Liver (tissue), 3 donors: ENCODE measurements at regions not wholly inside any gene's neighbourhood (a gene's known extent, or its start where the extent isn't known, plus 50 kb on each side); places are given as distances from the start of the nearest gene placed in this dataset.

Source experiments
- CTCF ChIP-seq: fragments of 150-350 bp; IDR thresholded peaks from 2 replicates; pipeline ENCODE4 v1.5.1; 2017; ENCODE audit warnings: improper control_type of control experiment, low read depth, low read length; ENCODE audit not compliant: missing input control
- HNF4G ChIP-seq: IDR thresholded peaks from 2 replicates; pipeline ENCODE4 v1.6.1; 2016; ENCODE audit warnings: antibody characterized with exemption
- JUND ChIP-seq, 2 donors: IDR thresholded peaks; 2 replicates each; pipeline ENCODE4 v1.6.1; 2016; ENCODE audit warnings: antibody characterized with exemption in 2 of 2
- MAX ChIP-seq: IDR thresholded peaks from 2 replicates; pipeline ENCODE4 v1.6.1; 2016; ENCODE audit warnings: antibody characterized with exemption
- NR2F2 ChIP-seq: IDR thresholded peaks from 2 replicates; pipeline ENCODE4 v1.6.1; 2016; ENCODE audit warnings: antibody characterized with exemption
- REST ChIP-seq: IDR thresholded peaks from 2 replicates; pipeline ENCODE4 v1.6.1; 2016; ENCODE audit warnings: antibody characterized with exemption, mild to moderate bottlenecking
- RXRA ChIP-seq, 2 donors: IDR thresholded peaks; 2 replicates each; pipeline ENCODE4 v1.6.1; 2017 to 2018; ENCODE audit warnings: antibody characterized with exemption in 2 of 2, mild to moderate bottlenecking in 1 of 2
- SP1 ChIP-seq: IDR thresholded peaks from 2 replicates; pipeline ENCODE4 v1.6.1; 2018; ENCODE audit warnings: antibody characterized with exemption, mild to moderate bottlenecking
- TAF1 ChIP-seq: conservative IDR thresholded peaks from 2 replicates; pipeline ENCODE4 v1.6.1; 2016; ENCODE audit warnings: antibody characterized with exemption, mild to moderate bottlenecking
- YY1 ChIP-seq: IDR thresholded peaks from 2 replicates; pipeline ENCODE4 v1.6.1; 2016; ENCODE audit warnings: antibody characterized with exemption, mild to moderate bottlenecking
- TF ChIP-seq, protein P1 (sequence below): IDR thresholded peaks from 2 replicates; pipeline ENCODE4 v1.6.1; 2016; ENCODE audit warnings: antibody characterized with exemption
- TF ChIP-seq, protein P2 (sequence below): IDR thresholded peaks from 2 replicates; pipeline ENCODE4 v1.6.1; 2016; ENCODE audit warnings: antibody characterized with exemption
- donor health status: healthy.
- donor health status: healthy.

DNA sequence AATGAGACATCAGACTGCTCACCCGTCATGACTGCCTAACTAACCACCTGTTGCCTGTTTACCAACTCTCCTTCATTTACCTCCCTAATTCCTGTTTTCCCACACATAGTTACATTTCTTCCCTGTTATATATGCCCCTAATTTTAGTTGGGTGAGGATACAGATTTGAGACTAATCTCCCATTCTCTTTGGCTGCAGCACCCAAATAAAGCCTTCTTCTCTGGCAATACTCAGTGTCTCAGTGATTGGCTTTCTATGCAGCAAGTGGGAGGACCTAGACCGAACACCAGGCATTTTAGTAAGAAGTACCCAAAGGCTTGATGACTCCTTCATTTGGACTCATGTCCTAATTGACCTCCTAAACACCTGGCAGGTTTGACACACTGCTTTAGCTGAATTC lies 147.2 kb downstream of the TRIB2 start:
- no peak for TF ChIP-seq CTCF
- TF ChIP-seq, protein P1, sequence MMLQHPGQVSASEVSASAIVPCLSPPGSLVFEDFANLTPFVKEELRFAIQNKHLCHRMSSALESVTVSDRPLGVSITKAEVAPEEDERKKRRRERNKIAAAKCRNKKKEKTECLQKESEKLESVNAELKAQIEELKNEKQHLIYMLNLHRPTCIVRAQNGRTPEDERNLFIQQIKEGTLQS: no peak
- no peak for TF ChIP-seq REST
- TF ChIP-seq NR2F2: no peak
- no peak for TF ChIP-seq MAX
- TF ChIP-seq JUND (IDR thresholded peaks at IDR 0.05): no peak
- TF ChIP-seq, protein P2, sequence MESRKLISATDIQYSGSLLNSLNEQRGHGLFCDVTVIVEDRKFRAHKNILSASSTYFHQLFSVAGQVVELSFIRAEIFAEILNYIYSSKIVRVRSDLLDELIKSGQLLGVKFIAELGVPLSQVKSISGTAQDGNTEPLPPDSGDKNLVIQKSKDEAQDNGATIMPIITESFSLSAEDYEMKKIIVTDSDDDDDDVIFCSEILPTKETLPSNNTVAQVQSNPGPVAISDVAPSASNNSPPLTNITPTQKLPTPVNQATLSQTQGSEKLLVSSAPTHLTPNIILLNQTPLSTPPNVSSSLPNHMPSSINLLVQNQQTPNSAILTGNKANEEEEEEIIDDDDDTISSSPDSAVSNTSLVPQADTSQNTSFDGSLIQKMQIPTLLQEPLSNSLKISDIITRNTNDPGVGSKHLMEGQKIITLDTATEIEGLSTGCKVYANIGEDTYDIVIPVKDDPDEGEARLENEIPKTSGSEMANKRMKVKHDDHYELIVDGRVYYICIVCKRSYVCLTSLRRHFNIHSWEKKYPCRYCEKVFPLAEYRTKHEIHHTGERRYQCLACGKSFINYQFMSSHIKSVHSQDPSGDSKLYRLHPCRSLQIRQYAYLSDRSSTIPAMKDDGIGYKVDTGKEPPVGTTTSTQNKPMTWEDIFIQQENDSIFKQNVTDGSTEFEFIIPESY: no peak
- no peak for TF ChIP-seq YY1
- TF ChIP-seq TAF1: no peak
- no peak for TF ChIP-seq RXRA (IDR thresholded peaks at IDR 0.05)
- TF ChIP-seq HNF4G: no peak
- no peak for TF ChIP-seq SP1
